Nephron progenitor cell (in vitro differentiated cells): ENCODE measurements at regions not wholly inside any gene's neighbourhood (a gene's known extent, or its start where the extent isn't known, plus 50 kb on each side); places are given as distances from the start of the nearest gene placed in this dataset.
A peak's percentile ranks its signal among the peaks of the same experiment; 100 is the strongest.

Experiments used
- DNase-seq: peaks from one replicate; pipeline ENCODE4 v3.0.0; 2021
- H3K27ac Mint-ChIP-seq: 2 replicates; pipeline ENCODE4 v1.8.0; 2021; ENCODE audit warnings: mild to moderate bottlenecking, moderate library complexity, mixed read lengths
- H3K27me3 Mint-ChIP-seq: 2 replicates; pipeline ENCODE4 v1.8.0; 2021; ENCODE audit warnings: mild to moderate bottlenecking, low read depth, mixed read lengths; ENCODE audit not compliant: poor library complexity
- H3K36me3 Mint-ChIP-seq: 2 replicates; pipeline ENCODE4 v1.8.0; 2021; ENCODE audit warnings: low read depth, mixed read lengths
- H3K4me1 Mint-ChIP-seq: 2 replicates; pipeline ENCODE4 v1.8.0; 2021; ENCODE audit warnings: mixed read lengths
- H3K4me3 Mint-ChIP-seq: 2 replicates; pipeline ENCODE4 v1.8.0; 2021; ENCODE audit warnings: mild to moderate bottlenecking, moderate library complexity, mixed read lengths
- H3K9me3 Mint-ChIP-seq: 2 replicates; pipeline ENCODE4 v1.8.0; 2021; ENCODE audit warnings: mild to moderate bottlenecking, moderate library complexity, mixed read lengths
- TF ChIP-seq, protein P1 (sequence below): fragments of 200-600 bp; sonication (generic); IDR thresholded peaks from 2 replicates; pipeline ENCODE4 v1.5.0; 2021; ENCODE audit warnings: antibody characterized with exemption

GRCh38 chr15:98277602-98278001 is 317.1 kb downstream of the ARRDC4 start:
- no peak overlapping the region for H3K27ac Mint-ChIP-seq
- no peaks in the 10 kb centered on the region for H3K36me3 Mint-ChIP-seq
- H3K4me1 Mint-ChIP-seq = peaks cover 16% of the 10 kb centered on the region
- TF ChIP-seq, protein P1, sequence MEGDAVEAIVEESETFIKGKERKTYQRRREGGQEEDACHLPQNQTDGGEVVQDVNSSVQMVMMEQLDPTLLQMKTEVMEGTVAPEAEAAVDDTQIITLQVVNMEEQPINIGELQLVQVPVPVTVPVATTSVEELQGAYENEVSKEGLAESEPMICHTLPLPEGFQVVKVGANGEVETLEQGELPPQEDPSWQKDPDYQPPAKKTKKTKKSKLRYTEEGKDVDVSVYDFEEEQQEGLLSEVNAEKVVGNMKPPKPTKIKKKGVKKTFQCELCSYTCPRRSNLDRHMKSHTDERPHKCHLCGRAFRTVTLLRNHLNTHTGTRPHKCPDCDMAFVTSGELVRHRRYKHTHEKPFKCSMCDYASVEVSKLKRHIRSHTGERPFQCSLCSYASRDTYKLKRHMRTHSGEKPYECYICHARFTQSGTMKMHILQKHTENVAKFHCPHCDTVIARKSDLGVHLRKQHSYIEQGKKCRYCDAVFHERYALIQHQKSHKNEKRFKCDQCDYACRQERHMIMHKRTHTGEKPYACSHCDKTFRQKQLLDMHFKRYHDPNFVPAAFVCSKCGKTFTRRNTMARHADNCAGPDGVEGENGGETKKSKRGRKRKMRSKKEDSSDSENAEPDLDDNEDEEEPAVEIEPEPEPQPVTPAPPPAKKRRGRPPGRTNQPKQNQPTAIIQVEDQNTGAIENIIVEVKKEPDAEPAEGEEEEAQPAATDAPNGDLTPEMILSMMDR = no peak
- H3K27me3 Mint-ChIP-seq = peaks cover 6% of the 10 kb centered on the region
- no peak for DNase-seq
- H3K4me3 Mint-ChIP-seq = no peak overlapping the region
- H3K9me3 Mint-ChIP-seq = no peaks in the 10 kb centered on the region

GRCh38 chr15:98280284-98280975 is 319.9 kb downstream of the ARRDC4 start:
- Mint-ChIP-seq H3K4me3 (no peak overlapping the region), H3K36me3 (no peaks in the 10 kb centered on the region), H3K9me3 (no peaks in the 10 kb centered on the region), H3K4me1 (peaks cover 29% of the 10 kb centered on the region), H3K27me3 (peaks cover 9% of the 10 kb centered on the region), H3K27ac (no peak overlapping the region)
- DNase-seq = no peak
- TF ChIP-seq, protein P1 = no peak

GRCh38 chr15:98281130-98281529 is 320.6 kb downstream of the ARRDC4 start:
- Mint-ChIP-seq H3K4me3 (no peak overlapping the region), H3K9me3 (no peaks in the 10 kb centered on the region), H3K4me1 (peaks cover 29% of the 10 kb centered on the region), H3K27ac (no peak overlapping the region), H3K36me3 (no peaks in the 10 kb centered on the region), H3K27me3 (peaks cover 14% of the 10 kb centered on the region)
- TF ChIP-seq, protein P1 = no peak
- DNase-seq = no peak

DNA sequence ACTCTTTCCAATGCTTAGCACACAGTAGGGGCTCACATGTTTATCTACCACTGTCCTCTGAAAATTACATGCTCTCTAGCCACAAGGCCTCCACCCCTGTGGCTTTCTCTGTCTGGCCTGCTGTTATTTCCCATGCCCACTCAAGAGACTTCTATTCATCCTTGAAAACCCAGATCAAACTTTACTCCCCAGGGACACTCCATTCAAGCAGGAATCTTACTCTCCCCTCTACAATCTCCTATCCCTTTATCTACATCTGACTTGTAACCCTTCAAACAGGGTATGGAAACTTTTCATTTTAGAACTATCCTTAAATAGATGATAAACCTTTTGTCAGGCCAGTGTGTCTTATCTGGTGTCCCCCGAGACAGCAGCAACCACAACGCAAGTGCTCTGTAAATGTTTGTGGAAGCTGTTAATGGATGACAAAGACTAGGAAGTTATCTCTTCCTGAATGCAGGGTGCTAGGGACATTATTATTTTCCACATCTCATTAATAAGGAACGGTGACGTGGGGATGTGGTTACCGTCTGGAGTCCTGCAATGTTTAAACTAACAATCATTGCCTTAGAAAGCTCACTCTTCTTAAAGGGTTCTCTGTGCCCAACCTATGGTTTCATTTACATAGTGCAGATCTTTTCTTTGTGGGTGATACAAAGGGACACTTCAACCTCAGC is 322.3 kb downstream of the ARRDC4 start:
- DNase-seq = no peak
- H3K9me3 Mint-ChIP-seq = peaks cover 7% of the 10 kb centered on the region
- peaks cover 29% of the 10 kb centered on the region for H3K4me1 Mint-ChIP-seq
- H3K27me3 Mint-ChIP-seq = peaks cover 20% of the 10 kb centered on the region
- H3K27ac Mint-ChIP-seq = peak overlapping the region; percentile 51
- H3K36me3 Mint-ChIP-seq = no peaks in the 10 kb centered on the region
- H3K4me3 Mint-ChIP-seq = no peak overlapping the region
- TF ChIP-seq, protein P1 = no peak

DNA sequence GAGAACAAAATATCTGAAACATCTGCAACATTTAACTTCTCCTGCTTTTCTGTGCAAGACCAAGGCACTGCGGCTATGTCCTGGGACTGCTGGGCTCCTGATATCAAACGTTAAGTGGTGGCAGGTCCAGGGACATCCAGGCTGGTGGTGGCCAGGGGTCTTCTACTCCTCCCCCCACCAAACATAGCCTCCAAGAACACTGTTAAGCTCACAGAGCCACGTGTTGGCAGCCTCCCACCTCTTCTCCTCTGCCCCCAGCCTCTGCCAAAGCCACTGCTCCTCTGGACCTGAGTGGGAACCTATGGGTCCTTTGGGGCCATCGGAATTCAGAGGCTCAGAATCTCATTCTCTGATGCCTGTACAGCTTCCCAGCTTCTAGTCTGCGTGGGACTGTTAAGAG is 325.7 kb downstream of the ARRDC4 start:
- H3K4me3 Mint-ChIP-seq = no peak overlapping the region
- TF ChIP-seq, protein P1 = no peak
- H3K27ac Mint-ChIP-seq = no peak overlapping the region
- peaks cover 27% of the 10 kb centered on the region for H3K4me1 Mint-ChIP-seq
- no peaks in the 10 kb centered on the region for H3K36me3 Mint-ChIP-seq
- H3K9me3 Mint-ChIP-seq = peaks cover 7% of the 10 kb centered on the region
- no peak for DNase-seq
- peaks cover 23% of the 10 kb centered on the region for H3K27me3 Mint-ChIP-seq

- TF ChIP-seq, protein P1 = no peak
These were observed 326.3 kb downstream of the ARRDC4 start for GRCh38 chr15:98286831-98287230.

More at GRCh38 chr15:98286831-98287230, 326.3 kb downstream of the ARRDC4 start:
- no peak overlapping the region for H3K4me3 Mint-ChIP-seq
- DNase-seq = no peak
- peaks cover 25% of the 10 kb centered on the region for H3K27me3 Mint-ChIP-seq
- no peak overlapping the region for H3K27ac Mint-ChIP-seq
- peaks cover 7% of the 10 kb centered on the region for H3K9me3 Mint-ChIP-seq
- H3K4me1 Mint-ChIP-seq = peaks cover 25% of the 10 kb centered on the region
- no peaks in the 10 kb centered on the region for H3K36me3 Mint-ChIP-seq
